HS-27A (cell line): ENCODE measurements at regions not wholly inside any gene's neighbourhood (a gene's known extent, or its start where the extent isn't known, plus 50 kb on each side); places are given as distances from the start of the nearest gene placed in this dataset.
A peak's percentile ranks its signal among the peaks of the same experiment; 100 is the strongest.
"Not testable (repeated sequence)": the region's sequence is repeated elsewhere in the genome, so short reads cannot be mapped to it uniquely, and the experiment has no call there.

Experiments used
- DNase-seq: peaks from one replicate; pipeline ENCODE4 v3.0.0-alpha.2; 2012; ENCODE audit warnings: low read depth, missing footprints

DNA sequence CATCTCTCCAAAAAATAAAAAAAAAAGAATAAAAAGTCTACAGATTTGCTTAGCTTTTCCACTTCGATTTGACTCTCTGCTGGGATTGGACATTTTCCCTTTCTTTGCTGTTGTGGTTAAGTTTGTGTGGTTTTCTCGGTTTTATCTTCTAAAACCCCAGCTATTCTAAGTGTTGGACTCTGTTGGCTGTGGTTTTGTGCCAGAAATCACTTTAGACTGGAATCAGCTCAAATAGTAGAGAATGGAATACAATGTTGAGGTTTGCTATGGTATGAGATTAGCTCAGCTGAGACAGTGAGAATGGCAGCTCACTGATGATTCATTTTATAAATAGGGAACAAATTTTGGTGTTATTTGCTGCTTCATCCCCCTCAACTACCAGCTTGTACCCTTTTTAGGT, 116.0 kb downstream of the BUB3 start:
- peak; percentile 30 for DNase-seq

DNA sequence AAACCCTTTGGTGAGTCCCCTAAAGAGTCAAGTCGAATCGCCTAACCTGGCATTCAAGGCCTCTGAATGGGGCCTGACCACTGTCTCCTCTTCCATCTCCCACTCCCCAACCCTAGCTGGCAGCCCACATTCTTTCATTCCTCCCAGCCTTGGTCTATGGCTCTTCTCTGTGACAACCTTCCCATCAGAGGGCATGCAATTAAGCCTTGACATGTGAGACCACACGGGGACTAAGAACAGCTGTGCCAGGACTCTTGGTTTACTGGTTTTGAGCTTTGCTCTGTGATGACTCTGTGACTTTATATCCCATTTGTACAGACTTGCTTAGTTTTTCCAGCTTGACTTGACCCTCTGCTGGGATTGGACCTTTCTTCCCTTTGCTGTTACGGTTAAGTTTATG, 116.6 kb downstream of the BUB3 start:
- no peak for DNase-seq

DNA sequence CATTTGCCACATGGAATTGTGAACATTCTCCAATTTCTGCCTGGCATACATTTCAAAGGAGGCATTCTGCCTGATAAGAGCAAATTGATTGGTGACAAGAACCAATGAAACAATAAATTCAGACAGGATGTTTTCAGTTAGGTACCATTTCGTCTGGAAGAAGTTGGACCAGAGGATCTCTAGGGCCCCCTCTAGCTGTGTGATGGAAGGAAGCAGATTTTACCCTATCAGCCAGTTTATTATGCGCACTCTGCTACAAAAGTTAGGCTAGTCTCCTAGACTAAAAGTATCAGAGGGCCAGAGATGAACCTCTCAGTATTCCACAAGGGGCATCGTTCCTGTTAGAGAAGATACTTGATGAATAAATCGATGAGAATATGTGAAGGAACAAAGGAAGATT, 118.0 kb downstream of the BUB3 start:
- no peak for DNase-seq

DNA sequence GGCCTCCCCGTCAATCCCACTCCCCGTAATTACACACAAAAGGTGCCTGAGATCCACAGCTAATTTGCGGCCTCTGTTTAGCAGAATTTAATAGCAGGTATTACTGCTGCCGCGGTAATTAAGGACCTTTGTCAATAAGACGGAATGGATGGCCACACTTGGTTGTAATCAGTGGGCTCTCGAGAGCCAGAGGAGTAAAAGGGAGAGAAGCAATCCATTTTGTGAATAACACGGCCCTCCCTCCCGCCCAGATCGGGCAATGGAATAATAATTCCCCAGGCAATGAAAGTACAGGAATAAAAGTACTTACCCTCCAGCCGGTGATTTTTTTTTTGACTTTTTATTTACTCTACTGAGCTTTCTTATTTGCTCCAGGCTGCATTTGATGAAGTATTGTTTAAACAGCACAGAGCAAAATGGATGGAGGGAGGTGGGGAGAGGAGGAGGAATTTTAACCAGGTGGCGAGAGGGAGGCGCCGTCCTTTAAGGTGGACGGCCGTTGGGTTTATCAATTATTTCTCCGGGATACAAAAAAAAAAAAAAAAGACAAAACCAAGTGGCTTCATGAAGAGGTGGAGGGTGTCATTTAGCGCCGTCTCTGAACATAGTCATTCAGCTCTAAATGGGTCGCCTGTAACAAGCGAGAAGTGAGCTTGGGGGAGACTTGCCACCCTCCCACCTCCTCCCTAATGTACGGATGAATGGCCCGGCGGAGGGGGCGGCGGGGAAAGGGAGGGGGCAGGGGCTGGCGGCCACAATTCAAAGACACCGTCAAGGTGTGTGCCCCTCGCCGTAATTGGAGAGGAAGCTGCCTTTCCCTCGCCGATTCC, 120.3 kb downstream of the BUB3 start:
- no peak for DNase-seq

DNA sequence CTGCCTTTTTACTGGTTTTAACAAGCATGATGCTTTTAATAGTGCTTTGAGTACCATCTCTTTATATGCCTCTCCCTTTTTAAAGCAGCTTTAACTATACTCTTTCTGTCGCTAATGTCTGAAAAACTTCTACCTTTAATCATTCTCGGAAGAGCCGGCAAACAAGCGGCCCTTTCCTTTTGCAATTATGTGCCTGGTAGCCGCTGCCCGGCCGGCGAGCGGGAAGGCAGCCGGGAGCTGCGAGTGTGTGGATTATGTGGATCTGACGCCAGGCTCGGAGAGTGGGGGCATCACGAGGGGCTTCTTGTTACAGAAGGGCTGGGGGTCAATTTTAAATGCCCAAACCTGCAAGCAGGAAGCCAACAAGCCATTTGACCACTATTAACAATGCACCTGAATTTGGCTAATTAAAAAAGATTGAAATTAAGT, 120.9 kb downstream of the BUB3 start:
- DNase-seq: no peak

DNA sequence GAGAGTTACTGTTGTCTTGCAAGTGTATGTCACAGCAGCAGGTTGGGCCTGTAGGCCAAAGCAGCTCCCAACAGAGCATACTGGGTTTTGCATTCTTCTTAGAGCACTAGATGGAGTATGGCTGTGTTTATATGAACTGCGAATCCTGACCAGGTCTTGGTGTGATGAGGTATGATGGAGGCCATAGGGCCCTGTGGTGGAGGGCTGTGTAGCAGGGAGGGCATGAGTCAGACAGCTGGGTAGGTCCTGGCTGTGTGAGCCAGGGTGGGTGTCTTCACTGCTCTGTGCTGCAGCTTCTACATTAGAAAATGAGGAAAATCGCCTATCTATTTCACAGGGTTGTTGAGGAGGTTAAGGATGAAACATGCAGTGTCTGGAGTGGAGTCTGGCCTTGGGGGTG, 124.2 kb downstream of the BUB3 start:
- DNase-seq: no peak

DNA sequence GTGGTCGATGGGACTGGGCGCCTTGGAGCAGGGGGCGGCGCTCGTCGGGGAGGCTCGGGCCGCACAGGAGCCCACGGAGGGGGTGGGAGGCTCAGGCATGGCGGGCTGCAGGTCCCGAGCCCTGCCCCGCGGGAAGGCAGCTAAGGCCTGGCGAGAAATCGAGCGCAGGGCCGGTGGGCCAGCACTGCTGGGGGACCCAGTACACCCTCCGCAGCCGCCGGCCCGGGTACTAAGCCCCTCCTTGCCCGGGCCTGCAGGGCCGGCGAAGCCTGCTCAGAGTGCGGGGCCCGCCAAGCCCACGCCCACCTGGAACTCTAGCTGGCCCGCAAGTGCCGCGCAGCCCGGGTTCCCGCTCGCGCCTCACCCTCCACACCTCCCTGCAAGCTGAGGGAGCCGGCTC, 129.2 kb downstream of the BUB3 start:
- not testable (repeated sequence) for DNase-seq

DNA sequence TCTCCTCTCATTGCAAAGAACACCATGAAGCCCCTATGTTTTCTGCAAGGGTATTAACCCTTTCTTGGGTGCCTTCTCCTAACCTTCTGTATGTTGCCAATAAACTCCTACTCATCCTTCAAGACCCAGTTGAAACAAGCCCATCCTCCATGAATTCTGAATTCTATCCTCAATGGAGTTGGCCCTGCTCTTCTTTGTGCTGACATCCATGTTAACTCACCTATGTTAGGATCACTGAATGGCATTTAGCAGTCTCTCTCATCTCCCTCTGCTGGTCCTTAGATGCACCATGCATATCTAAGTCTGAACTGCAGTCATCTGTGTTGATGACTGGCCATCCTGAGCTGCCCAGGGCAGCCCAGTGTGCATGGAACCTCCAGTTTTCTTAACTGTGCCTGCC, 129.8 kb downstream of the BUB3 start:
- DNase-seq: no peak

DNA sequence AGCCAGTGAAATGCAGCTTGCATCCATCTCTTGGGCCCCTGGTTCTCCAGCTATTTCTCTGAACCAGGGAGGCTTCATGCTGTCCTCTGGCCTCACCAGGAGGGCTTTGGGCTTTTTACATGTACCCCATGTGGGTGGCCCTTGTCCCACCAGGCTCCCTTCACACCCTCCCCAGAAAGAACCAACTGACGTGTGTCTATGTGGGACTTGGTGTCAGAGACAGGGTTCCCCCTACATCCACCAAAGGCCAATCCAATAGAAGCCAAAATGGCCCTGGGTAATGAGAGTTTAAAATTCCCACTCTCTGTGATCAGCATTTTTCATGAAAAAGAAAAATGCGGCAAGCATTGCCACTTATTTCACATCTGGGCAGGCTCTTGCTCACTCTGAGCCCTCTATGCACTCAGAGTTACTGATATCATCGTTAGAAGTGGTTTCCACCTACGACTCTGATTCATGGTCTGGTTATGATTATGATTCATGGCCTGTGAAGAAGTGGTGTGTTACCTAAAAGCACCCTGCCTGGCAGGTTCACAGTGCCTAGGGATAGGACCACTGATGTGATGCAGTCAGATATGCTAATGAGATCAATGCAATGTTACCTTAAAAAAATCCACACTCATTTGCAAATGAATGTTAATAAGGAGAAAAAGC, 133.5 kb downstream of the BUB3 start:
- no peak for DNase-seq

DNA sequence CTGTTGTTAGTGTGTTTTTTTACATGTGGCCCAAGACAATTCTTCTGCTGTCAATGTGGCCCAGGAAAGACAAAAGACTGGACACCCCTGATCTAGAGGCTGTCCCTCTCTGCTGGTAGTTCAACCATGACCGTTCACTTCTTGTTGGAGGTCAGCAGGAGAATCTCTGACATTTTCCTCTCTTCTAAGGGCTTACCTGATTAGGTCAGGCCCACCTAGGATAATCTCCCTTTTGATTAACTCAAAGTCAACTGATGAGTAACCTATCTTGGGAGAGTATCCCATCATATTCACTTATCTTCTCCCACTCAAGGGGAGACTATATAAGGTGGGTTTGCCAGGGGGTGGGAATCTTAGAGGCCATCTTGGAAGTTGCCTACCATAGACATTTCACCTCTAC, 135.2 kb downstream of the BUB3 start:
- DNase-seq: no peak

DNA sequence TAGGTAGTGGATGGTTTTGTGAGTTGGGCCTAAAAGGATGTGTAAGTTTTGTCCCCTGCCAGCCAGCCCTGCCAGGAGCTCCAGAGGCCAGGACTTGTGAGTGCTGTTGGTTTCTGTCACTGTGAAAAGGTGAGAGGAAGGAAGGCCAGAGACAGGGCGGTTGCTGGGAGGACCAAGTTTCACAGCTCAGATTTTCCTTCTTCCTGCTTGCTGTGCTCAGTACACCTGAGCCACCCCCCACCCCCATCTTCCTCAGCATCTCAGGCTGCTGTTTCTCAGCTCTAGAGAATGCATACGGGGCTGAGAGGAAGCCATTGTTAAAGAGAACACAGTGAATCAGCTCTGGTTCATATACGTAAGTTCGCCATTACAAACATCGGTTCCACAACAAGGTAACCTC, 139.9 kb downstream of the BUB3 start:
- DNase-seq: no peak

DNA sequence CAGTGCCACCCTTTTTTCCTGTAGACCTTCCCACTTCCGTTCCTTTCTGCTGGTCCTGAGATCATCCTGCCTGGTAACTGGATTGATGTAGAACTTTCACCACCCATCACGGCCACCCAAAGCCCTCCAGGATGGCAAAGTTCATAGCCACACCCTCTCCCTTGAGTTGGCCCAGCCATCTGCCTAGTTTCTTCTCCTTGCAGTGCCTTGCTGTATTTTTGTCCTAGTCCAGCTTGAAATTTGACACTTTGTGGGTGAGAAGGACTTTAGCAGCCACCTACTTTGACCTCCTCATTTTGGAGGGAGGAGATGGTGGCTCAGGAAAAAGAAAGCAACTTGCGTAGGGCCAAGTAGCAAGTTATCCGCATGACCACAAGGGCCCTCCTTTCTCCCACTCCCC, 140.7 kb downstream of the BUB3 start:
- DNase-seq: no peak

DNA sequence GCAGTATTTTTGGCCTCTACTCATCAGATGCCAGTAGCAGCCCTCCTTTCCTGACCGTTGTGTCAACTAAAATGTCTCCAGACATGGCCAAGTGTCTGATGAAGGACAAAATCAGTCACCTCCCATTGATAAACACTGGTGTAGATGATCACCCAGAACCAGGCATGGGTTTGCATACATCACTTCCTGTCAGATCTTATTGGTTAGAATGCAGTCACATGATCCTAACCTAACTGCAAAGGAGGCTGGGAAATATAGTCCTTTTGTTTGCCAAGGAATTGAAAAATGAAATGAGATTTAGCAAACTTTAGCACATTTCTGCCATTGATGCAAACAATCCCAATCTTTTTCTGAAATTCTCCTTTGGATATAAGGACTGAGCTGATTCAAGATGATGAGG, 141.4 kb downstream of the BUB3 start:
- DNase-seq: no peak

DNA sequence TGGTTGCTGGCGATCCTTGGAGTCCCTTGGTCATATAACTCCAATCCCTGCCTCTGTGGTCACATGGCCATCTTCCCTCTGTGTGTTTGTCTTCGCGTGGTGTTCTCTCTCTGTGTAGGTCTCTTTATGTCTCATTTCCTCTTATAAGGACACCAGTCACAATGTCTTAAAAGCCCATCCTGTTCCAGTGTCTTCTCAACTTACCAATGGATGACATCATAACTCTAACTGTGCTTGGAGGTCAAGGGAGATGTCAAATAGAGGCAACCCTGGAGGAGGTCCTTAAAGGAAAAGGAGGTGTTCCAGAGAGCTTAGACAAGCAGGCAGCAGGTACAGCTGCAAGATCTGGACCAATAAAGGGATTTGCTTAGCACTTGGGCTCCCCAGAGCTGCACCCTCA, 143.0 kb downstream of the BUB3 start:
- no peak for DNase-seq

DNA sequence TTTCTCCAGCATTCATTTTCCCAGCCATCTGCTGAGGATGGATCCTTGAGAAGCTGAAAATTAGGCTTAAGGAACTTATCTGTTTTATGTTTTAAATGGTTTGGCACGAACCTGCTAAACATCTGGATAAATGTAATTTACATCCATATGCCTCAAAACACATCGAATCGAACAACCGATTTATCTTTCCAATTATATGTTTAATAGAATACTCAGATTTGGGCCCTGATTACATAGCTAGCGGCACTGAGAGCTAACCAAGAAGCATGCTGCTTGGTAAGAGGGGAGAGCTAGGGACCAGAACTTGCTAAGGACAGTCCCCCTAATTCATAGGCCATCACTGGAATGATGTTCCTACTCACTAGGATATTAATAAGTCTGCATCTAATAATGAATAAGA, 144.4 kb downstream of the BUB3 start:
- no peak for DNase-seq

DNA sequence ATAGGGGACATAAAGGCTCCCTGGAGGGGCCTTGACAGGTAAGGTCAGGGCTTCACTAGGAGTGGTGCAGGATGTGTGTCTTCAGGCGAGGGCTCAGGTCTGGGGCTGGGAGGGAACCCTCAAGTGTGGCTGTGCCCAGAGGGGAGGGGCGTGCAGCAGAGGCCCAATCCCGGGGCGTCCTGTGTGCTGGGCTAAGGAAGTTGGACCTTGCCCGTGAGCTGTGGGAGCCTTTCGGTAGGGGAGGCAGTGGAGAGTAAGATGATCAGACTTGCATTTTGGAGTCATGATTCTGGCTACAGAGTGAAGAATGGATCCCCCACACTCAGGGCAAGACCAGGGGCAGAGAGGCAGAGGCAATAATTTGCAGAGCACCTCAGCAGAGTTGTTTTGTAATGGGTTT, 145.4 kb downstream of the BUB3 start:
- no peak for DNase-seq

DNA sequence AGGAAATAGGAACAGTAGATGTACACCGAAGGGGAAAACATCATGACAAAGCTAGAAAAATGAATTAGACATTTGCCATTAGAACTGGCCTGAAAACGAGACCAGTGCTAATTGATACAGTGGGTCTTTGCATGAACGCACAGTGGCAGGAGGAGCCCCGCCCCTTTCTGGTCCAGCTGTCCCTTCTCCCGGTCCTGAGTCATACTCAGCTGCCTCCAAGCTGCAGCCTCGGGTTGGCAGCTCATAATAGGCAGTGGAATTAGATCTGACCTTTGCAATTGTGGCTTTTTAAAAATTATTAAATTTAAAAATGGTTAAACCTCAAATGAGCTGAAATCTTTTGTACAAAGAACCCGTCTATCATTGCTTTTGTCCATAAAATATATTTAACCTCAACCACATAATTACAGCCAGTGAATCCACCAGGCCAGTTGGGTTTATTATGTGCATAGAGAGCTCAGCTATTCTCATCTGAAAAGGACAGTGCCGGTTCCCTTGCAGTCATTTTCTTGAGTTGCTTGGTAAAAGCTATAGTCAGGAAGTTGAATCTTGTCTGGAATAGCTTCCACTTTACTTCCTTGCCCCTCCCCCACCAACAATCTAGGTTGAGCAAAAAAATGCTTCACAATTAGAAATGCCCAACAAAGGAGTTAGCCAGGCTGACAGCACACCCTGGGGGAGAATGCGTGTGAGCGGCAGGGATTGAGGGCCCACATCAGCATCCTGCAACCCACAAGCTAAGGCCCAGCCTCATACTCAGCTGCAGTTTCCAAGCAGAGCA, 147.1 kb downstream of the BUB3 start:
- no peak for DNase-seq

DNA sequence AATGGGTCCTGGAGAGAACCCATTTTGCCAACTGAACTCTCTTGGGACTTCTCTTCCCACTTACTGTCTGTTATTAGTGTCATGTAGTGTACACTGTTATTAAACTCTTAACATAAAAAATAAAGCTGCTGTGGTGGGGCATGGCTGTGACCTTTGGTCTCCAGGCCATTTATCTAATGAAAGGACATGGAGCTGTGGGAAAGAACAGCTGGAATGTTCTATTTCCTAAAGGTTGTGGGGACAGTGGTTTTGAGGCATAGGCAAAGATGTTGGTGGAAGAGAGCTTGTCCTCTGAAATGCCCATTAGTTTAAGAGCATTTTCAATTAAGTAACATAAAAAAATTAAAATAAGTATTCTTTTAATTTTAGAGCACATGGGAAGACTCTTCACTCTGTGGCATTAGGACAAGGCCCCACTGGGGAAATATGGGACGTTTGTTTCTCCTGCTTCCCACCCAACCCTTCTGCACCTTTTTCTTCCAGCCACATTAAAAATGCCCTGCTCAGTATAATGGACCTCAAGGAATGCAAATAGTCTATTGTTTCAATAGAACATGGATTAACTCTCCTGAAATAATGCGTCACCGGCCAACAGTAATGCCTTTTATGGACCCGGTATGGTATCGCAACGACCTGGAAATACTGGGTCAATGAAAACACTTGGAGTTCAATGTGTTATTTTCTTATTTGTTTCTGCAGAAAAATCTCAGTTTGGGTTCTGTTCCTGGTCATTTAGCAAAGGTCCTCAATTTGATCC, 149.6 kb downstream of the BUB3 start:
- no peak for DNase-seq

DNA sequence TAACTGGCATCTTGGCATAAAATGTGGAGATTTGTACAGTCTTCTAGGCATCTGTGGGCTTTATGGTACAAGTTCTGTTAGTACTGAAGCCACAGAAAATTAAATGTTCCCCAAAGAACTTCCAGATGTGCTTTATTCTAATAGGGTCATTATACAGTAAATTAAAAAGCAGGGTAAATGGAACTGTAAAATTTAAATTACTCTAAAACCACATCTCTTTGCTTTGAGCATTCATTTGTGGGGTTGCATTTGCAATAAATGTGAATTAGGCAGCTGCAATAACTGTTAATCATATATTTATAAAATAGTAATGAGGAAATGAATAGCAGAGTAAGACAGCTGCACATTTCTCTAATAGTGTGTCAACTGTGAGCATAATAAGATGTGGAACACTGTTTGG, 151.5 kb downstream of the BUB3 start:
- DNase-seq: no peak

DNA sequence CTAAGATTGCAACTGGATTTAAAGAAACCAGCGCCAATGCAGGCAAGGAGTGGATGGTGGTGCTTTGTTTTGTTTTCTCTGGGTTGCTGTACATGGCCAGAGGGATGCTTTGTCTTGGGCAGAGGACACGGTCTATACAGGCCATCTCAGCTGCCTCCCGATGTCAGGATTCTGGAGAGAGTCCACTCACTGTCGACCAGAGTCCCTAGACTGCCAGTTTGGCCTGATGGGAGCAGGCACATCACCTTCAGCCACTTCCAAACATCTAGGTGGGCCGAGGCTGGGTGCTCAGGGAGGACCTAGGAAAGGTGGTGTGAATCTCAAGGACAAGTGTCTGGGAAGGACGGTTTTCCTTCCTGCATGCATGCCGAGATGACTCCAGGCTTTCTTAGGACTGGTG, 152.1 kb downstream of the BUB3 start:
- no peak for DNase-seq

DNA sequence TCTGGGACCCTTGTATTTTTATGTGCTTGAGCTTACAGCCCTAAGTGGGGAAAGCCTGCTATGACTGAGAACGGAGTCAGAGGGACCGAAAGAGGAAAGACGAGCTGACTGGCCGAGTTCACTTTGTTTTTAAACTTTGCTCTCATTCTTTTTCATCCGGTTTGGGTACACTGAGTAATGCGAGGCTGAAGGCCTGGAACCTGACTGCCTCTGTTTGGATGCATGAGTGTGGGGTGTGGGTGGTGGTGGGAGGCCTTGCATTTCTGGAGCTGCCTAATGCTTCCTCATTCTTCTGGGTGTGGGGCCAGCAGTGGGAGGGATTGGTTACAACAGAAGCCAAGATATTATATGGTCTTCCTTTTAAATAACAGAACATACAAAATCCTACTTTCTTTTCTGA, 155.5 kb downstream of the BUB3 start:
- no peak for DNase-seq

DNA sequence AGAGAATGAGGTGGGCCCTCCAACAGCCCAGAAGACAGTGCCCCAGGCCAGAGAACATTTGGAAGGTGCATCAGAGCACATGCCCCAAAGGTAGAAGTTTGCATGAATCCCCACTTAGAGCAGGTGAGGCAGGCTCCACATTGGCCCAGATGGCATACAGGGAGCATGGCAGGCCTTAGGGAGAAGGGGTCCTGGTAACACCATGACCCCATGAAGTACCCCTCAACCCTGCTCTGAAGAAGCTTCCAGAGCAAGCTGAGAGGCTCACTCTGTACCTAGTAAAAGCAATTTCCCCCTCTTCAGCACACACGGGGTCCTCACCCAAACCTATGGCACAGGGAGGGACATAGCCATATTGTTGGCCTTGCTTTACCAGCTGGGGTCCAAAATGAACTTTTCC, 162.6 kb downstream of the BUB3 start:
- DNase-seq: no peak
